Glutamatergic neuron (in vitro differentiated cells): ENCODE measurements at regions not wholly inside any gene's neighbourhood (a gene's known extent, or its start where the extent isn't known, plus 50 kb on each side); places are given as distances from the start of the nearest gene placed in this dataset.

Experiments used
- DNase-seq: peaks from one replicate; pipeline ENCODE4 v3.0.0; 2022
- H3K27ac Mint-ChIP-seq: one replicate; pipeline ENCODE4 v1.8.0; 2020; ENCODE audit warnings: mild to moderate bottlenecking, mixed read lengths, inconsistent platforms; ENCODE audit not compliant: unreplicated experiment
- H3K27me3 Mint-ChIP-seq: one replicate; pipeline ENCODE4 v1.8.0; 2020; ENCODE audit warnings: mild to moderate bottlenecking, moderate library complexity, mixed read lengths, inconsistent platforms; ENCODE audit not compliant: unreplicated experiment
- H3K36me3 Mint-ChIP-seq: one replicate; pipeline ENCODE4 v1.8.0; 2020; ENCODE audit warnings: mild to moderate bottlenecking, mixed read lengths, inconsistent platforms; ENCODE audit not compliant: unreplicated experiment
- H3K4me1 Mint-ChIP-seq: one replicate; pipeline ENCODE4 v1.8.0; 2020; ENCODE audit warnings: mild to moderate bottlenecking, low read depth, mixed read lengths, inconsistent platforms; ENCODE audit not compliant: unreplicated experiment
- H3K4me3 Mint-ChIP-seq: one replicate; pipeline ENCODE4 v1.8.0; 2020; ENCODE audit warnings: mild to moderate bottlenecking, mixed read lengths, inconsistent platforms; ENCODE audit not compliant: unreplicated experiment
- H3K9me3 Mint-ChIP-seq: one replicate; pipeline ENCODE4 v1.8.0; 2020; ENCODE audit warnings: mild to moderate bottlenecking, moderate library complexity, mixed read lengths, inconsistent platforms; ENCODE audit not compliant: unreplicated experiment
- TF ChIP-seq, protein P1 (sequence below): fragments of 200-600 bp; sonication (generic); IDR thresholded peaks from one replicate; pipeline ENCODE4 v1.5.0; 2021; ENCODE audit not compliant: partially characterized antibody, unreplicated experiment

GRCh38 chrX:8349816-8350544 lies 114.7 kb upstream of the VCX3B start:
- no peak for DNase-seq
- Mint-ChIP-seq H3K4me3 (no peak overlapping the region), H3K9me3 (no peaks in the 10 kb centered on the region), H3K36me3 (no peaks in the 10 kb centered on the region), H3K27me3 (no peaks in the 10 kb centered on the region), H3K4me1 (no peaks in the 10 kb centered on the region), H3K27ac (no peak overlapping the region)
- TF ChIP-seq, protein P1, sequence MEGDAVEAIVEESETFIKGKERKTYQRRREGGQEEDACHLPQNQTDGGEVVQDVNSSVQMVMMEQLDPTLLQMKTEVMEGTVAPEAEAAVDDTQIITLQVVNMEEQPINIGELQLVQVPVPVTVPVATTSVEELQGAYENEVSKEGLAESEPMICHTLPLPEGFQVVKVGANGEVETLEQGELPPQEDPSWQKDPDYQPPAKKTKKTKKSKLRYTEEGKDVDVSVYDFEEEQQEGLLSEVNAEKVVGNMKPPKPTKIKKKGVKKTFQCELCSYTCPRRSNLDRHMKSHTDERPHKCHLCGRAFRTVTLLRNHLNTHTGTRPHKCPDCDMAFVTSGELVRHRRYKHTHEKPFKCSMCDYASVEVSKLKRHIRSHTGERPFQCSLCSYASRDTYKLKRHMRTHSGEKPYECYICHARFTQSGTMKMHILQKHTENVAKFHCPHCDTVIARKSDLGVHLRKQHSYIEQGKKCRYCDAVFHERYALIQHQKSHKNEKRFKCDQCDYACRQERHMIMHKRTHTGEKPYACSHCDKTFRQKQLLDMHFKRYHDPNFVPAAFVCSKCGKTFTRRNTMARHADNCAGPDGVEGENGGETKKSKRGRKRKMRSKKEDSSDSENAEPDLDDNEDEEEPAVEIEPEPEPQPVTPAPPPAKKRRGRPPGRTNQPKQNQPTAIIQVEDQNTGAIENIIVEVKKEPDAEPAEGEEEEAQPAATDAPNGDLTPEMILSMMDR = no peak

DNA sequence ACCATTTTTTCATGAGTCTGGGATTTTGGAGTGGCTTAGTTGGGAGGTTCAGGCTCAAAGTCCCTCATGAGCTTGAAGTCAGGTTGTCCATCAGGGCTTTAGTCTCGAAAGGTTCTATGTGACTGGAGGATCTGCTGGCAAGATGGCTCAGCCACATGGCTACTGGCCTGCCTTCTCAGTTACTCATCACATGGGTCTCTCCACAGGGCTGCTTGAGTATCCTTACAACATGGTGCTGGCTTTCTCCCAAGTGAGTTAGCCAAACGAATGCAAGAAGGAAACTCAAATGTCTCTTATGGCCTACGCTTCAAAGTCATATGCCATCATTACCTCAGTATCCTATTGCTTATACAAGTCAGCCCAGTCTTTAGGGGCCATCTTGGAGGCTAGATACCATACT lies 106.3 kb upstream of the VCX3B start:
- Mint-ChIP-seq H3K4me1 (no peaks in the 10 kb centered on the region), H3K36me3 (no peaks in the 10 kb centered on the region), H3K27ac (no peak overlapping the region), H3K9me3 (no peaks in the 10 kb centered on the region), H3K4me3 (no peak overlapping the region), H3K27me3 (no peaks in the 10 kb centered on the region)
- TF ChIP-seq, protein P1 = no peak
- no peak for DNase-seq

DNA sequence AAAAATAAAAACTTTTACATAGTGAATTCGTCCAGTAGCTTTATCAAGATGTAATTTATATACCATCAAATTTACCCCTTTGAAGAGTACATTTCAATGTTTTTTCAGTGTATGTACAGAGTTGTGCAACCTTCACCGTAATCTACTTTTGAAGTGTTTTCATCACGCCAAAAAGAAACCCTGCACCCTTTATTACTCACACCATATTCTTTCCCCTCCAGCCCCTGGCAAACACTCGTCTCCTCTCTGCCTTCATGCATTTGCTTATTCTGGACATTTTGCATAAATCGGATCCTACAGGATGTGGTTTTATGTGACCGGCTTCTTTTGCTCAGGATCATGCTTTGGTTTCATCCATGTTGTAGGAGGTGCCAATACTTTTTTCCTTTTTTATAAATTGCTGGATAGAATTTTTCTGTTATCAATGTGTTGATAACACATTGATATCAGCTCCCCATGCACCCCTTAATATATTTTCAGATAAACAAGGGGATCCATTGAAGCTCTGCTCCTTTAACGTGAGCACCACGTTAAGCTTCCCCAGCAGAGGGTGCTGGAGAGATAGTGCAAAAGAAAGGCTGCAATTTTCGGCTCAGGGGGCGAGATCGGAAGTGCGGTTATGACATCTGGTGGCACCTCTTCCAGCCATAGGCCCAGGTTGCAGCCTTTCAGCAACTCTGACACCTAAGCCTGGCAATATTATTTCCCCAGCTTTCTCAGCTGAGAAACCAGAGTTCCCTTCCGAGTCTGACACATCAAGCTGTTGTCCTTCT lies 100.1 kb upstream of the VCX3B start:
- H3K36me3 Mint-ChIP-seq = no peaks in the 10 kb centered on the region
- no peak overlapping the region for H3K27ac Mint-ChIP-seq
- no peak overlapping the region for H3K4me3 Mint-ChIP-seq
- TF ChIP-seq, protein P1 = peak; percentile 16
- H3K9me3 Mint-ChIP-seq = no peaks in the 10 kb centered on the region
- DNase-seq = peak; percentile 39
- H3K27me3 Mint-ChIP-seq = no peaks in the 10 kb centered on the region
- no peaks in the 10 kb centered on the region for H3K4me1 Mint-ChIP-seq

- TF ChIP-seq, protein P1 = no peak
- Mint-ChIP-seq H3K4me3 (no peak overlapping the region), H3K27me3 (no peaks in the 10 kb centered on the region), H3K27ac (no peak overlapping the region), H3K9me3 (no peaks in the 10 kb centered on the region), H3K36me3 (no peaks in the 10 kb centered on the region), H3K4me1 (no peaks in the 10 kb centered on the region)
- no peak for DNase-seq
These were observed 98.1 kb upstream of the VCX3B start for GRCh38 chrX:8366481-8366880.

DNA sequence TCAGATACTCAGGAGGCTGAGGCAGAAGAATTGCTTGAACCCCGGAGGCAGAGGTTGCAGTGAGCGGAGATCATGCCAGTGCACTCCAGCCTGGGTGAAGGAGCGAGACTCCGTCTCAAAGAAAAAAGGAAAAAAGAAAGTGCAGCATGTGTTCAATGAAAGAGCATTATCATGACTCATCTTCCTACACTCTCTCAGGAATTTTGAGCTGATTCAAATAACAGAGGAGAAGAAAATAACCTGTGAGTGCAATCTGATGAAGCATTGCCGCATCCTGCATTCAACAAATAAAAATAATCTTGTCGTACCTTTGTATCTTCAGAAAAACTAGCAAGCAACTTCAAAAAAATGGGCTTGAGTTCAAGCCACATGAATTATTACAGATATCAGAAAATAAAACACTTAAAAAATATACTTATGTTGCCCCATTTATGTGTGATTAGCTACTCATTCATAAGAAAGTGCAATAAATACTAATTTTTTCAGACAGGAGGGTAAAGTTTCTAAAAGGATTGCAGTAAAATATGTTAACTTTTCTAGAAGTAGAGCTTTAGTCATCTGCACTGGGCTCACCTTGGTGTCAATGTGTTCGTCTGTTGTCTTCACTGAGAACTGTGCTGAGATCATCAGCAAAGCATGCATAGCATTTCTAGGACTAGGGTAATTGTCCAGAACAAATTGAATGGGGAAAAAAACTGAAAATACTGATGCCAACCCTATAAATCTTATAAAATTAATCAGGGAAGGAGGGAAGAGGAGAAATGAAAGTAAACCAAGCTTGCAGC lies 90.4 kb upstream of the VCX3B start:
- Mint-ChIP-seq H3K9me3 (no peaks in the 10 kb centered on the region), H3K27ac (no peak overlapping the region), H3K4me3 (no peak overlapping the region), H3K4me1 (no peaks in the 10 kb centered on the region), H3K36me3 (peaks cover 4% of the 10 kb centered on the region), H3K27me3 (no peaks in the 10 kb centered on the region)
- DNase-seq = no peak
- TF ChIP-seq, protein P1 = no peak
